T47D (cell line): ENCODE measurements at regions not wholly inside any gene's neighbourhood (a gene's known extent, or its start where the extent isn't known, plus 50 kb on each side); places are given as distances from the start of the nearest gene placed in this dataset.

ENCODE experiments used
- DNase-seq, 2 experiments: peaks; one replicate each; pipeline versions ENCODE4 v3.0.0 to v3.0.0-alpha.2; 2011 to 2012; ENCODE audit warnings: low read depth in 1 of 2, low spot score in 1 of 2
- JUND ChIP-seq: IDR thresholded peaks from 2 replicates; pipeline ENCODE4 v1.6.1; 2012; ENCODE audit warnings: low read depth
- in situ Hi-C: cut with HindIII; loops from 2 replicates; pipeline ENCODE4 v1.10.0; 2016; ENCODE audit warnings: low sequenced_read_pairs, low pct_unique_long_range_greater_than_20kb

- no peak for DNase-seq
- TF ChIP-seq JUND, result no peak
- in situ Hi-C loops, result no loop called here
These were observed 569.3 kb downstream of the TCERG1L start for GRCh38 chr10:130741901-130742855.

GRCh38 chr10:130742941-130743675 is 568.4 kb downstream of the TCERG1L start:
- DNase-seq, result no peak
- in situ Hi-C loops, result no loop called here
- no peak for TF ChIP-seq JUND

- in situ Hi-C loops, result no loop called here
- no peak for TF ChIP-seq JUND
- DNase-seq, result no peak
These were observed 567.7 kb downstream of the TCERG1L start for GRCh38 chr10:130743751-130744271.

GRCh38 chr10:130744631-130745030 is 566.9 kb downstream of the TCERG1L start:
- no peak for DNase-seq
- in situ Hi-C loops, result no loop called here
- no peak for TF ChIP-seq JUND

GRCh38 chr10:130745251-130745650 is 566.3 kb downstream of the TCERG1L start:
- no peak for DNase-seq
- in situ Hi-C loops, result no loop called here
- no peak for TF ChIP-seq JUND

- DNase-seq, result no peak
- in situ Hi-C loops, result no loop called here
- TF ChIP-seq JUND, result no peak
These were observed 565.7 kb downstream of the TCERG1L start for GRCh38 chr10:130745821-130746220.

GRCh38 chr10:130746311-130746710 is 565.2 kb downstream of the TCERG1L start:
- no peak for TF ChIP-seq JUND
- no peak for DNase-seq
- in situ Hi-C loops, result no loop called here

- in situ Hi-C loops, result no loop called here
- TF ChIP-seq JUND, result no peak
- DNase-seq, result no peak
These were observed 564.2 kb downstream of the TCERG1L start for GRCh38 chr10:130747356-130747755.

GRCh38 chr10:130747946-130748345 is 563.6 kb downstream of the TCERG1L start:
- in situ Hi-C loops, result no loop called here
- no peak for TF ChIP-seq JUND
- DNase-seq, result no peak

- no peak for TF ChIP-seq JUND
- in situ Hi-C loops, result no loop called here
- no peak for DNase-seq
These were observed 563.0 kb downstream of the TCERG1L start for GRCh38 chr10:130748409-130749057.

GRCh38 chr10:130749911-130750310 is 561.6 kb downstream of the TCERG1L start:
- TF ChIP-seq JUND, result no peak
- in situ Hi-C loops, result no loop called here
- no peak for DNase-seq

- in situ Hi-C loops, result no loop called here
- TF ChIP-seq JUND, result no peak
These were observed 561.1 kb downstream of the TCERG1L start for GRCh38 chr10:130750441-130750840.

More at GRCh38 chr10:130750441-130750840, 561.1 kb downstream of the TCERG1L start:
- DNase-seq, result no peak
